DOHH2 (cell line): ENCODE measurements at regions not wholly inside any gene's neighbourhood (a gene's known extent, or its start where the extent isn't known, plus 50 kb on each side); places are given as distances from the start of the nearest gene placed in this dataset.

Experiments
- H3F3A ChIP-seq: fragments of 200-600 bp; sonication (generic), shearing (Covaris generic); 2 replicates; pipeline ENCODE4 v1.6.0; 2016; ENCODE audit warnings: antibody characterized with exemption, mild to moderate bottlenecking; ENCODE audit not compliant: control insufficient read depth, insufficient read depth
- H3K27ac ChIP-seq: fragments of 200-600 bp; sonication (generic); 2 replicates; pipeline ENCODE4 v1.5.1; 2014; ENCODE audit warnings: low read depth, mild to moderate bottlenecking, low read length, moderate library complexity
- H3K27me3 ChIP-seq: fragments of 200-600 bp; sonication (generic); 2 replicates; pipeline ENCODE4 v1.6.1; 2014; ENCODE audit warnings: mild to moderate bottlenecking, low read length, mixed read lengths; ENCODE audit not compliant: control insufficient read depth
- H3K36me3 ChIP-seq: fragments of 200-600 bp; sonication (generic); 2 replicates; pipeline ENCODE4 v1.6.1; 2014; ENCODE audit warnings: mild to moderate bottlenecking, low read length, moderate library complexity, mixed read lengths; ENCODE audit not compliant: control insufficient read depth
- H3K4me1 ChIP-seq: fragments of 200-600 bp; sonication (generic); 2 replicates; pipeline ENCODE4 v1.6.1; 2014; ENCODE audit warnings: mild to moderate bottlenecking, low read length, mixed read lengths; ENCODE audit not compliant: control insufficient read depth
- H3K4me2 ChIP-seq: fragments of 200-600 bp; sonication (generic); 2 replicates; pipeline ENCODE4 v1.6.0; 2014; ENCODE audit warnings: mild to moderate bottlenecking, low read length, moderate library complexity
- H3K4me3 ChIP-seq: fragments of 200-600 bp; sonication (generic); 2 replicates; pipeline ENCODE4 v1.5.1; 2014; ENCODE audit warnings: mild to moderate bottlenecking, low read length, mixed read lengths
- H3K79me2 ChIP-seq: fragments of 200-600 bp; sonication (generic); 2 replicates; pipeline ENCODE4 v1.6.1; 2014; ENCODE audit warnings: mild to moderate bottlenecking, low read length, mixed read lengths; ENCODE audit not compliant: control insufficient read depth
- H3K9me2 ChIP-seq: fragments of 200-600 bp; sonication (generic); replicated peaks from 2 replicates; pipeline ENCODE4 v1.6.1; 2014; ENCODE audit warnings: mild to moderate bottlenecking, low read length, mixed read lengths; ENCODE audit not compliant: control insufficient read depth
- H3K9me3 ChIP-seq: fragments of 200-600 bp; sonication (generic); 2 replicates; pipeline ENCODE4 v1.6.1; 2014; ENCODE audit warnings: antibody characterized with exemption, low read length, mixed read lengths; ENCODE audit not compliant: control insufficient read depth, insufficient read depth
- H4K20me1 ChIP-seq: fragments of 200-600 bp; sonication (generic); 2 replicates; pipeline ENCODE4 v1.6.0; 2014; ENCODE audit warnings: low read depth, mild to moderate bottlenecking, antibody characterized with exemption, low read length, moderate library complexity; ENCODE audit not compliant: control insufficient read depth, insufficient read depth
- CTCF ChIP-seq: fragments of 200-600 bp; sonication (generic); IDR thresholded peaks from one replicate; pipeline ENCODE4 v1.5.1; 2014; ENCODE audit warnings: antibody characterized with exemption, mild to moderate bottlenecking, low read depth, low read length; ENCODE audit not compliant: poor library complexity, severe bottlenecking
- EZH2phosphoT487 ChIP-seq: fragments of 200-600 bp; sonication (generic); IDR thresholded peaks from 2 replicates; pipeline ENCODE4 v1.6.1; 2017; ENCODE audit warnings: borderline replicate concordance, mild to moderate bottlenecking, antibody characterized with exemption, low read length, moderate library complexity, mixed read lengths

- no peak overlapping the region for H3K4me3 ChIP-seq
- H3K36me3 ChIP-seq = no peaks in the 10 kb centered on the region
These were observed 159.2 kb downstream of the SOX11 start for GRCh38 chr2:5851410-5851809.

GRCh38 chr2:5854797-5855196, 162.6 kb downstream of the SOX11 start:
- Histone ChIP-seq H3K27ac (no peak overlapping the region), H3K27me3 (no peaks in the 10 kb centered on the region), H3K9me3 (no peaks in the 10 kb centered on the region), H3K4me2 (no peak overlapping the region), H4K20me1 (no peaks in the 10 kb centered on the region), H3K36me3 (no peaks in the 10 kb centered on the region), H3F3A (no peaks in the 10 kb centered on the region), H3K9me2 (no peaks in the 10 kb centered on the region), H3K79me2 (no peaks in the 10 kb centered on the region), H3K4me3 (no peak overlapping the region), H3K4me1 (no peaks in the 10 kb centered on the region)
- TF ChIP-seq EZH2phosphoT487 (no peak), CTCF (no peak)

More at GRCh38 chr2:5851410-5851809, 159.2 kb downstream of the SOX11 start:
- H3K27me3 ChIP-seq = no peaks in the 10 kb centered on the region
- no peaks in the 10 kb centered on the region for H3F3A ChIP-seq
- no peak overlapping the region for H3K4me2 ChIP-seq
- no peaks in the 10 kb centered on the region for H3K9me3 ChIP-seq
- H4K20me1 ChIP-seq = no peaks in the 10 kb centered on the region
- no peak overlapping the region for H3K27ac ChIP-seq
- TF ChIP-seq EZH2phosphoT487 = no peak
- no peak for TF ChIP-seq CTCF
- H3K79me2 ChIP-seq = no peaks in the 10 kb centered on the region
- no peaks in the 10 kb centered on the region for H3K9me2 ChIP-seq
- no peaks in the 10 kb centered on the region for H3K4me1 ChIP-seq

- Histone ChIP-seq H3K36me3 (no peaks in the 10 kb centered on the region), H3K79me2 (no peaks in the 10 kb centered on the region), H3K9me3 (no peaks in the 10 kb centered on the region), H3K4me1 (no peaks in the 10 kb centered on the region), H3K4me3 (no peak overlapping the region), H4K20me1 (no peaks in the 10 kb centered on the region), H3F3A (no peaks in the 10 kb centered on the region), H3K27me3 (no peaks in the 10 kb centered on the region), H3K9me2 (no peaks in the 10 kb centered on the region), H3K4me2 (no peak overlapping the region), H3K27ac (no peak overlapping the region)
- TF ChIP-seq EZH2phosphoT487 (no peak), CTCF (no peak)
These were observed 174.9 kb downstream of the SOX11 start for GRCh38 chr2:5867056-5867455.

GRCh38 chr2:5868931-5869330, 176.7 kb downstream of the SOX11 start:
- no peaks in the 10 kb centered on the region for H4K20me1 ChIP-seq

More at GRCh38 chr2:5868931-5869330, 176.7 kb downstream of the SOX11 start:
- Histone ChIP-seq H3K9me2 (no peaks in the 10 kb centered on the region), H3F3A (no peaks in the 10 kb centered on the region), H3K79me2 (no peaks in the 10 kb centered on the region), H3K36me3 (no peaks in the 10 kb centered on the region), H3K4me1 (no peaks in the 10 kb centered on the region), H3K27me3 (no peaks in the 10 kb centered on the region), H3K4me2 (no peak overlapping the region), H3K27ac (no peak overlapping the region), H3K9me3 (no peaks in the 10 kb centered on the region), H3K4me3 (no peak overlapping the region)
- TF ChIP-seq CTCF (no peak), EZH2phosphoT487 (no peak)
